GM23338 (cell line): ENCODE measurements at regions not wholly inside any gene's neighbourhood (a gene's known extent, or its start where the extent isn't known, plus 50 kb on each side); places are given as distances from the start of the nearest gene placed in this dataset.

ENCODE experiments used
- ATAC-seq: fragments of 200-7000 bp; cut with Tn5 transposase; 3 replicates; pipeline ENCODE4 v1.9.1; 2020
- DNase-seq: peaks from one replicate; pipeline ENCODE4 v3.0.0-alpha.2; 2015; ENCODE audit warnings: low spot score
- H2AFZ ChIP-seq: fragments of 200-600 bp; sonication (generic); 2 replicates; pipeline ENCODE4 v1.8.0; 2016; ENCODE audit warnings: antibody characterized with exemption, mild to moderate bottlenecking, moderate library complexity
- H3F3A ChIP-seq: fragments of 200-600 bp; sonication (generic); replicated peaks from 2 replicates; pipeline ENCODE4 v1.8.0; 2017; ENCODE audit warnings: antibody characterized with exemption, mixed run types, low read depth
- H3K27ac ChIP-seq: fragments of 200-600 bp; sonication (generic); 2 replicates; pipeline ENCODE4 v1.6.1; 2016; ENCODE audit warnings: low read depth
- H3K27me3 ChIP-seq: fragments of 200-600 bp; sonication (generic); 2 replicates; pipeline ENCODE4 v1.8.0; 2016; ENCODE audit warnings: mild to moderate bottlenecking, mixed run types, moderate library complexity; ENCODE audit not compliant: insufficient read depth
- H3K36me3 ChIP-seq: fragments of 200-600 bp; sonication (generic); 2 replicates; pipeline ENCODE4 v1.8.0; 2016; ENCODE audit warnings: mild to moderate bottlenecking; ENCODE audit not compliant: insufficient read depth
- H3K4me1 ChIP-seq: fragments of 200-600 bp; sonication (generic); 2 replicates; pipeline ENCODE4 v1.8.0; 2016; ENCODE audit warnings: mild to moderate bottlenecking, moderate library complexity; ENCODE audit not compliant: insufficient read depth
- H3K4me2 ChIP-seq: fragments of 200-600 bp; sonication (generic); 2 replicates; pipeline ENCODE4 v1.7.1; 2017; ENCODE audit warnings: mixed run types
- H3K4me3 ChIP-seq: fragments of 200-600 bp; sonication (generic); 2 replicates; pipeline ENCODE4 v1.6.1; 2016; ENCODE audit warnings: mixed run types
- H3K79me2 ChIP-seq: fragments of 200-600 bp; sonication (generic); replicated peaks from 2 replicates; pipeline ENCODE4 v1.8.0; 2017; ENCODE audit warnings: mild to moderate bottlenecking; ENCODE audit not compliant: insufficient read depth
- H3K9me2 ChIP-seq: fragments of 200-600 bp; sonication (generic); 2 replicates; pipeline ENCODE4 v1.8.0; 2017; ENCODE audit not compliant: insufficient read depth
- H4K20me1 ChIP-seq: fragments of 200-600 bp; sonication (generic); replicated peaks from 2 replicates; pipeline ENCODE4 v1.8.0; 2017; ENCODE audit warnings: mild to moderate bottlenecking; ENCODE audit not compliant: insufficient read depth
- H3K27ac Mint-ChIP-seq: 2 replicates; pipeline ENCODE4 v1.8.0; 2020; ENCODE audit warnings: inconsistent platforms, mild to moderate bottlenecking, moderate library complexity, mixed read lengths
- H3K27me3 Mint-ChIP-seq: 3 replicates; pipeline ENCODE4 v1.8.0; 2022; ENCODE audit warnings: low read depth, mild to moderate bottlenecking, moderate library complexity, mixed read lengths, inconsistent platforms; ENCODE audit not compliant: insufficient read depth, poor library complexity
- H3K36me3 Mint-ChIP-seq: 3 replicates; pipeline ENCODE4 v1.8.0; 2021; ENCODE audit warnings: low read depth, mild to moderate bottlenecking, inconsistent platforms, moderate library complexity, mixed read lengths
- H3K4me1 Mint-ChIP-seq: 3 replicates; pipeline ENCODE4 v1.8.0; 2020; ENCODE audit warnings: mild to moderate bottlenecking, inconsistent platforms, mixed read lengths
- H3K4me3 Mint-ChIP-seq: 3 replicates; pipeline ENCODE4 v1.8.0; 2021; ENCODE audit warnings: moderate library complexity, mild to moderate bottlenecking, inconsistent platforms, mixed read lengths
- H3K9me3 Mint-ChIP-seq: 3 replicates; pipeline ENCODE4 v1.8.0; 2020; ENCODE audit warnings: moderate library complexity, mild to moderate bottlenecking, inconsistent platforms, mixed read lengths
- CREB1 ChIP-seq: fragments of 250-450 bp; sonication (Bioruptor Pico); IDR thresholded peaks from 2 replicates; pipeline ENCODE4 v1.5.0; 2020; ENCODE audit warnings: low read depth, mild to moderate bottlenecking, moderate library complexity
- CTCF ChIP-seq, 2 experiments: fragments of 200-600 bp in 1 of 2; sonication (generic) in 1 of 2; conservative IDR thresholded peaks; 2 replicates each; pipeline versions ENCODE4 v1.5.1 to v1.6.1; 2016 to 2017; ENCODE audit warnings: antibody characterized with exemption in 2 of 2, low read depth in 2 of 2, mild to moderate bottlenecking in 2 of 2, moderate library complexity in 1 of 2
- ETS1 ChIP-seq: IDR thresholded peaks from 2 replicates; pipeline ENCODE4 v1.6.1; 2016; ENCODE audit warnings: antibody characterized with exemption
- EZH2 ChIP-seq: fragments of 200-600 bp; sonication (generic); IDR thresholded peaks from one replicate; pipeline ENCODE4 v1.8.0; 2017; ENCODE audit warnings: antibody characterized with exemption, mild to moderate bottlenecking, low read depth; ENCODE audit not compliant: unreplicated experiment
- EZH2phosphoT487 ChIP-seq: fragments of 200-600 bp; sonication (generic); IDR thresholded peaks from one replicate; pipeline ENCODE4 v1.8.1; 2018; ENCODE audit warnings: antibody characterized with exemption; ENCODE audit not compliant: unreplicated experiment
- JUNB ChIP-seq: IDR thresholded peaks from one replicate; pipeline ENCODE4 v1.6.1; 2016; ENCODE audit warnings: antibody characterized with exemption; ENCODE audit not compliant: unreplicated experiment
- NANOG ChIP-seq: IDR thresholded peaks from 2 replicates; pipeline ENCODE4 v1.6.1; 2016; ENCODE audit warnings: antibody characterized with exemption, borderline replicate concordance
- POLR2AphosphoS5 ChIP-seq: IDR thresholded peaks from 2 replicates; pipeline ENCODE4 v1.6.1; 2016; ENCODE audit warnings: antibody characterized with exemption, low read depth
- REST ChIP-seq: IDR thresholded peaks from one replicate; pipeline ENCODE4 v1.6.1; 2018; ENCODE audit warnings: antibody characterized with exemption; ENCODE audit not compliant: unreplicated experiment
- STAT1 ChIP-seq: IDR thresholded peaks from one replicate; pipeline ENCODE4 v1.6.1; 2016; ENCODE audit warnings: antibody characterized with exemption; ENCODE audit not compliant: unreplicated experiment
- ZNF114 ChIP-seq: fragments of 250-450 bp; sonication (Bioruptor Pico); IDR thresholded peaks from 2 replicates; pipeline ENCODE4 v1.5.0; 2020; ENCODE audit warnings: mild to moderate bottlenecking, moderate library complexity
- ZNF331 ChIP-seq: fragments of 250-450 bp; sonication (Bioruptor Pico); IDR thresholded peaks from 2 replicates; pipeline ENCODE4 v1.5.0; 2020; ENCODE audit warnings: low read depth, mild to moderate bottlenecking, moderate library complexity
- TF ChIP-seq, protein P1 (sequence below): fragments of 250-450 bp; sonication (Bioruptor Pico); IDR thresholded peaks from 2 replicates; pipeline ENCODE4 v1.5.0; 2020; ENCODE audit warnings: mild to moderate bottlenecking, moderate library complexity

- DNase-seq, result no peak
- Histone ChIP-seq H3K4me3 (no peak overlapping the region), H2AFZ (no peak overlapping the region), H3K36me3 (no peaks in the 10 kb centered on the region), H3K4me1 (no peaks in the 10 kb centered on the region), H3K9me2 (0 out of 2 replicates have a peak, but pooled peaks cover 4% of the 10 kb centered on the region), H3K27ac (no peak overlapping the region), H3K4me2 (no peak overlapping the region), H3F3A (no peaks in the 10 kb centered on the region), H4K20me1 (no peaks in the 10 kb centered on the region), H3K27me3 (no peaks in the 10 kb centered on the region), H3K79me2 (no peaks in the 10 kb centered on the region)
- Mint-ChIP-seq H3K9me3 (no peaks in the 10 kb centered on the region), H3K4me3 (no peak overlapping the region), H3K27ac (no peak overlapping the region), H3K27me3 (no peaks in the 10 kb centered on the region), H3K36me3 (no peaks in the 10 kb centered on the region), H3K4me1 (peaks cover 5% of the 10 kb centered on the region; the same call in 2 of the 3 replicates)
- TF ChIP-seq ZNF114, result no peak
- TF ChIP-seq REST, result no peak
- no peak for TF ChIP-seq CREB1
- TF ChIP-seq, protein P1, sequence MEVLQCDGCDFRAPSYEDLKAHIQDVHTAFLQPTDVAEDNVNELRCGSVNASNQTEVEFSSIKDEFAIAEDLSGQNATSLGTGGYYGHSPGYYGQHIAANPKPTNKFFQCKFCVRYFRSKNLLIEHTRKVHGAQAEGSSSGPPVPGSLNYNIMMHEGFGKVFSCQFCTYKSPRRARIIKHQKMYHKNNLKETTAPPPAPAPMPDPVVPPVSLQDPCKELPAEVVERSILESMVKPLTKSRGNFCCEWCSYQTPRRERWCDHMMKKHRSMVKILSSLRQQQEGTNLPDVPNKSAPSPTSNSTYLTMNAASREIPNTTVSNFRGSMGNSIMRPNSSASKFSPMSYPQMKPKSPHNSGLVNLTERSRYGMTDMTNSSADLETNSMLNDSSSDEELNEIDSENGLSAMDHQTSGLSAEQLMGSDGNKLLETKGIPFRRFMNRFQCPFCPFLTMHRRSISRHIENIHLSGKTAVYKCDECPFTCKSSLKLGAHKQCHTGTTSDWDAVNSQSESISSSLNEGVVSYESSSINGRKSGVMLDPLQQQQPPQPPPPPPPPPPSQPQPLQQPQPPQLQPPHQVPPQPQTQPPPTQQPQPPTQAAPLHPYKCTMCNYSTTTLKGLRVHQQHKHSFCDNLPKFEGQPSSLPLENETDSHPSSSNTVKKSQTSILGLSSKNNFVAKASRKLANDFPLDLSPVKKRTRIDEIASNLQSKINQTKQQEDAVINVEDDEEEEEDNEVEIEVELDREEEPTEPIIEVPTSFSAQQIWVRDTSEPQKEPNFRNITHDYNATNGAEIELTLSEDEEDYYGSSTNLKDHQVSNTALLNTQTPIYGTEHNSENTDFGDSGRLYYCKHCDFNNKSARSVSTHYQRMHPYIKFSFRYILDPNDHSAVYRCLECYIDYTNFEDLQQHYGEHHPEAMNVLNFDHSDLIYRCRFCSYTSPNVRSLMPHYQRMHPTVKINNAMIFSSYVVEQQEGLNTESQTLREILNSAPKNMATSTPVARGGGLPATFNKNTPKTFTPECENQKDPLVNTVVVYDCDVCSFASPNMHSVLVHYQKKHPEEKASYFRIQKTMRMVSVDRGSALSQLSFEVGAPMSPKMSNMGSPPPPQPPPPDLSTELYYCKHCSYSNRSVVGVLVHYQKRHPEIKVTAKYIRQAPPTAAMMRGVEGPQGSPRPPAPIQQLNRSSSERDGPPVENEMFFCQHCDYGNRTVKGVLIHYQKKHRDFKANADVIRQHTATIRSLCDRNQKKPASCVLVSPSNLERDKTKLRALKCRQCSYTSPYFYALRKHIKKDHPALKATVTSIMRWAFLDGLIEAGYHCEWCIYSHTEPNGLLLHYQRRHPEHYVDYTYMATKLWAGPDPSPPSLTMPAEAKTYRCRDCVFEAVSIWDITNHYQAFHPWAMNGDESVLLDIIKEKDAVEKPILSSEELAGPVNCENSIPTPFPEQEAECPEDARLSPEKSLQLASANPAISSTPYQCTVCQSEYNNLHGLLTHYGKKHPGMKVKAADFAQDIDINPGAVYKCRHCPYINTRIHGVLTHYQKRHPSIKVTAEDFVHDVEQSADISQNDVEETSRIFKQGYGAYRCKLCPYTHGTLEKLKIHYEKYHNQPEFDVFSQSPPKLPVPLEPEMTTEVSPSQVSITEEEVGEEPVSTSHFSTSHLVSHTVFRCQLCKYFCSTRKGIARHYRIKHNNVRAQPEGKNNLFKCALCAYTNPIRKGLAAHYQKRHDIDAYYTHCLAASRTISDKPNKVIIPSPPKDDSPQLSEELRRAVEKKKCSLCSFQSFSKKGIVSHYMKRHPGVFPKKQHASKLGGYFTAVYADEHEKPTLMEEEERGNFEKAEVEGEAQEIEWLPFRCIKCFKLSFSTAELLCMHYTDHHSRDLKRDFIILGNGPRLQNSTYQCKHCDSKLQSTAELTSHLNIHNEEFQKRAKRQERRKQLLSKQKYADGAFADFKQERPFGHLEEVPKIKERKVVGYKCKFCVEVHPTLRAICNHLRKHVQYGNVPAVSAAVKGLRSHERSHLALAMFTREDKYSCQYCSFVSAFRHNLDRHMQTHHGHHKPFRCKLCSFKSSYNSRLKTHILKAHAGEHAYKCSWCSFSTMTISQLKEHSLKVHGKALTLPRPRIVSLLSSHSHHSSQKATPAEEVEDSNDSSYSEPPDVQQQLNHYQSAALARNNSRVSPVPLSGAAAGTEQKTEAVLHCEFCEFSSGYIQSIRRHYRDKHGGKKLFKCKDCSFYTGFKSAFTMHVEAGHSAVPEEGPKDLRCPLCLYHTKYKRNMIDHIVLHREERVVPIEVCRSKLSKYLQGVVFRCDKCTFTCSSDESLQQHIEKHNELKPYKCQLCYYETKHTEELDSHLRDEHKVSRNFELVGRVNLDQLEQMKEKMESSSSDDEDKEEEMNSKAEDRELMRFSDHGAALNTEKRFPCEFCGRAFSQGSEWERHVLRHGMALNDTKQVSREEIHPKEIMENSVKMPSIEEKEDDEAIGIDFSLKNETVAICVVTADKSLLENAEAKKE (CRISPR knock-in tag), result no peak
- TF ChIP-seq JUNB, result no peak
- no peak for TF ChIP-seq CTCF (conservative IDR thresholded peaks at IDR 0.05; ENCODE audit: low read depth in 2 of 2)
- no peak for TF ChIP-seq STAT1
- TF ChIP-seq POLR2AphosphoS5, result no peak
- no peak for TF ChIP-seq EZH2
- TF ChIP-seq EZH2phosphoT487, result no peak
- no peak for TF ChIP-seq NANOG
- TF ChIP-seq ZNF331 (CRISPR knock-in tag), result no peak
- TF ChIP-seq ETS1, result no peak
- ATAC-seq, result no peak
Measured at GRCh38 chr12:89983622-89984021, 275.0 kb upstream of the ATP2B1 start.
